GM19328 (cell line): ENCODE measurements at regions not wholly inside any gene's neighbourhood (a gene's known extent, or its start where the extent isn't known, plus 50 kb on each side); places are given as distances from the start of the nearest gene placed in this dataset.
"Not testable (repeated sequence)": the region's sequence is repeated elsewhere in the genome, so short reads cannot be mapped to it uniquely, and the experiment has no call there.

ENCODE experiments used
- ATAC-seq: cut with Tn5 transposase; IDR thresholded peaks from one replicate; pipeline ENCODE4 v1.9.1; 2021; ENCODE audit warnings: mild to moderate bottlenecking, moderate library complexity; ENCODE audit not compliant: unreplicated experiment

- no peak for ATAC-seq
Observed at GRCh38 chr1:38672692-38673091, 186.9 kb downstream of the RRAGC start.

GRCh38 chr1:38671221-38671620, 188.4 kb downstream of the RRAGC start:
- no peak for ATAC-seq

- no peak for ATAC-seq
Observed at GRCh38 chr1:38670544-38671122, 188.9 kb downstream of the RRAGC start.

- no peak for ATAC-seq
Observed at GRCh38 chr1:38667626-38668025, 191.9 kb downstream of the RRAGC start.

GRCh38 chr1:38662126-38662525, 197.4 kb downstream of the RRAGC start:
- no peak for ATAC-seq

GRCh38 chr1:38658883-38659282, 200.7 kb downstream of the RRAGC start:
- ATAC-seq = no peak

- ATAC-seq = no peak
Observed at GRCh38 chr1:38657873-38658272, 201.7 kb downstream of the RRAGC start.

- no peak for ATAC-seq
Observed at GRCh38 chr1:38657207-38657840, 202.2 kb downstream of the RRAGC start.

- ATAC-seq = no peak
Observed at GRCh38 chr1:38656726-38657125, 202.8 kb downstream of the RRAGC start.

GRCh38 chr1:38652217-38652616, 207.4 kb downstream of the RRAGC start:
- no peak for ATAC-seq

- ATAC-seq = no peak
Observed at GRCh38 chr1:38651669-38652068, 207.9 kb downstream of the RRAGC start.

GRCh38 chr1:38648417-38648816, 211.2 kb downstream of the RRAGC start:
- ATAC-seq = no peak

- ATAC-seq = not testable (repeated sequence)
Observed at GRCh38 chr1:38647341-38647740, 212.2 kb downstream of the RRAGC start.

GRCh38 chr1:38644092-38644491, 215.5 kb downstream of the RRAGC start:
- ATAC-seq = no peak

- no peak for ATAC-seq
Observed at GRCh38 chr1:38641661-38642060, 217.9 kb downstream of the RRAGC start.

- no peak for ATAC-seq
Observed at GRCh38 chr1:38640371-38640770, 219.2 kb downstream of the RRAGC start.

- ATAC-seq = no peak
Observed at GRCh38 chr1:38628241-38628640, 231.3 kb downstream of the RRAGC start.

- no peak for ATAC-seq
Observed at GRCh38 chr1:38625939-38626338, 233.6 kb downstream of the RRAGC start.

- ATAC-seq = no peak
Observed at GRCh38 chr1:38624336-38625039, 235.1 kb downstream of the RRAGC start.

GRCh38 chr1:38623529-38623928, 236.0 kb downstream of the RRAGC start:
- ATAC-seq = no peak

- no peak for ATAC-seq
Observed at GRCh38 chr1:38622197-38622596, 237.4 kb downstream of the RRAGC start.

GRCh38 chr1:38616846-38617245, 242.7 kb downstream of the RRAGC start:
- no peak for ATAC-seq
